HL-60 (cell line): ENCODE measurements at regions not wholly inside any gene's neighbourhood (a gene's known extent, or its start where the extent isn't known, plus 50 kb on each side); places are given as distances from the start of the nearest gene placed in this dataset.

Experiments
- DNase-seq, 2 experiments: peaks; one replicate each; pipeline ENCODE4 v3.0.0-alpha.2; 2010 to 2020; ENCODE audit warnings: low read depth in 1 of 2, low spot score in 1 of 2
- H3K27ac ChIP-seq: fragments of 250-450 bp; sonication (Bioruptor Pico); replicated peaks from 2 replicates; pipeline ENCODE4 v1.5.1; 2020; ENCODE audit warnings: mild to moderate bottlenecking, moderate library complexity
- H3K27me3 ChIP-seq: fragments of 250-450 bp; sonication (Bioruptor Pico); 2 replicates; pipeline ENCODE4 v1.5.1; 2021; ENCODE audit warnings: mild to moderate bottlenecking, moderate library complexity; ENCODE audit not compliant: insufficient read depth, poor library complexity, severe bottlenecking
- H3K4me3 ChIP-seq: replicated peaks from 2 replicates; pipeline ENCODE4 v1.5.1; 2011; ENCODE audit warnings: mild to moderate bottlenecking, control low read depth, low read length; ENCODE audit not compliant: insufficient read depth
- CTCF ChIP-seq: IDR thresholded peaks from one replicate; pipeline ENCODE4 v1.5.1; 2011; ENCODE audit warnings: low read length, control low read depth, inconsistent platforms; ENCODE audit not compliant: insufficient read depth
- GABPA ChIP-seq: IDR thresholded peaks from 2 replicates; pipeline ENCODE4 v1.6.1; 2012; ENCODE audit warnings: low read depth
- POLR2AphosphoS5 ChIP-seq: IDR thresholded peaks from 2 replicates; pipeline ENCODE4 v1.6.1; 2012; ENCODE audit warnings: low read depth
- REST ChIP-seq: IDR thresholded peaks from 2 replicates; pipeline ENCODE4 v1.6.1; 2012; ENCODE audit warnings: low read depth; ENCODE audit not compliant: insufficient replicate concordance
- SPI1 ChIP-seq: IDR thresholded peaks from 2 replicates; pipeline ENCODE4 v1.6.1; 2012; ENCODE audit warnings: low read depth, mild to moderate bottlenecking, borderline replicate concordance

- no peak overlapping the region for H3K27ac ChIP-seq
Observed at GRCh38 chr2:198913394-198914152, 544.2 kb downstream of the SATB2 start.

GRCh38 chr2:198909525-198910267, 548.0 kb downstream of the SATB2 start:
- Histone ChIP-seq H3K27ac (no peak overlapping the region), H3K27me3 (no peaks in the 10 kb centered on the region), H3K4me3 (no peak overlapping the region)
- no peak for TF ChIP-seq GABPA
- no peak for TF ChIP-seq REST
- TF ChIP-seq POLR2AphosphoS5: no peak
- no peak for TF ChIP-seq SPI1
- no peak for TF ChIP-seq CTCF
- no peak for DNase-seq

More at GRCh38 chr2:198913394-198914152, 544.2 kb downstream of the SATB2 start:
- no peaks in the 10 kb centered on the region for H3K27me3 ChIP-seq
- H3K4me3 ChIP-seq: no peak overlapping the region
- peak in 1 of 2 experiments; percentile 71 for DNase-seq
- TF ChIP-seq REST (no peak), GABPA (no peak), SPI1 (peak; percentile 98), POLR2AphosphoS5 (no peak), CTCF (no peak)

- TF ChIP-seq CTCF: no peak
- TF ChIP-seq SPI1: peak; percentile 70; the same call in 1 of the 2 replicates
- H3K27ac ChIP-seq: no peak overlapping the region
- DNase-seq: peak in 1 of 2 experiments; percentile 54
- no peaks in the 10 kb centered on the region for H3K27me3 ChIP-seq
- no peak overlapping the region for H3K4me3 ChIP-seq
Observed at GRCh38 chr2:198905881-198906612, 551.7 kb downstream of the SATB2 start.
